Thyroid gland (tissue), 4 donors: ENCODE measurements at regions not wholly inside any gene's neighbourhood (a gene's known extent, or its start where the extent isn't known, plus 50 kb on each side); places are given as distances from the start of the nearest gene placed in this dataset.
A peak's percentile ranks its signal among the peaks of the same experiment; 100 is the strongest.

Experiments
- DNase-seq, 2 donors: peaks; one replicate each; pipeline ENCODE4 v3.0.0-alpha.2; 2019
- H3K27ac ChIP-seq, 3 donors: fragments of 200-600 bp; sonication (generic); 1 replicate in 2 of 3; 2 replicates in 1 of 3; pipeline ENCODE4 v1.5.1; 2016 to 2019; ENCODE audit warnings: mild to moderate bottlenecking in 1 of 3, moderate library complexity in 1 of 3
- H3K27me3 ChIP-seq: fragments of 200-600 bp; sonication (generic); one replicate; pipeline ENCODE4 v1.5.1; 2019
- H3K36me3 ChIP-seq, 2 donors: fragments of 200-600 bp; sonication (generic); one replicate each; pipeline ENCODE4 v1.5.1; 2016 to 2019
- H3K4me1 ChIP-seq, 2 donors: fragments of 200-600 bp; sonication (generic); one replicate each; pipeline ENCODE4 v1.5.1; 2017 to 2019
- H3K4me3 ChIP-seq, 3 donors: fragments of 200-600 bp; sonication (generic); replicated peaks in 1 of 3; 1 replicate in 2 of 3; 2 replicates in 1 of 3; pipeline ENCODE4 v1.5.1; 2016; ENCODE audit warnings: mild to moderate bottlenecking in 1 of 3
- H3K9me3 ChIP-seq: fragments of 200-600 bp; sonication (generic); one replicate; pipeline ENCODE4 v1.5.1; 2017
- CTCF ChIP-seq, 6 experiments: fragments of 200-600 bp in 3 of 6; fragments of 450-650 bp in 3 of 6; sonication (generic) in 3 of 6; IDR thresholded peaks; one replicate each; pipeline ENCODE4 v1.5.1; 2016 to 2019; ENCODE audit warnings: antibody characterized with exemption in 6 of 6, mild to moderate bottlenecking in 2 of 6, inconsistent platforms in 1 of 6, moderate library complexity in 1 of 6
- POLR2A ChIP-seq, 2 donors: fragments of 450-650 bp; IDR thresholded peaks; one replicate each; pipeline ENCODE4 v1.6.1; 2017; ENCODE audit warnings: antibody characterized with exemption in 2 of 2, mild to moderate bottlenecking in 2 of 2, moderate library complexity in 1 of 2
- WGBS, 2 donors: methylation state at CpG; one replicate each; pipeline ENCODE4 v1.1.5; 2017; 5-methylcytosine and 5-hydroxymethylcytosine counted together
- intact Hi-C: fragments of 100-400 bp; cut with DNase I; formaldehyde crosslinking; loops from one replicate; pipeline ENCODE4 v1.15.1; 2023

- Histone ChIP-seq H3K36me3 (no peaks in the 10 kb centered on the region), H3K27me3 (no peaks in the 10 kb centered on the region), H3K4me1 (peaks cover 6 to 16% of the 10 kb centered on the region in 2 donors), H3K27ac (peak overlapping the region; percentile 44 to 82 (median 77)), H3K9me3 (no peaks in the 10 kb centered on the region), H3K4me3 (no peak overlapping the region)
- intact Hi-C loops = no loop called here
- TF ChIP-seq POLR2A (IDR thresholded peaks at IDR 0.05) (peak in 1 of 2 donors; percentile 12), CTCF (IDR thresholded peaks at IDR 0.05) (no peak)
- 11 to 20% methylated on average over 3 of the region's 3 CpGs for WGBS, 2 donors
- DNase-seq = peak; percentile 59 to 61
These were observed 308.4 kb downstream of the SKIDA1 start for GRCh38 chr10:21217107-21217506.

- TF ChIP-seq POLR2A (IDR thresholded peaks at IDR 0.05) (no peak), CTCF (IDR thresholded peaks at IDR 0.05) (no peak)
- Histone ChIP-seq H3K27me3 (no peaks in the 10 kb centered on the region), H3K36me3 (no peaks in the 10 kb centered on the region), H3K4me3 (no peak overlapping the region), H3K27ac (no peak overlapping the region), H3K4me1 (peaks cover 6 to 16% of the 10 kb centered on the region in 2 donors), H3K9me3 (no peaks in the 10 kb centered on the region)
- DNase-seq = no peak
- intact Hi-C loops = no loop called here
- 98 to 99% methylated on average over 3 of the region's 3 CpGs for WGBS, 2 donors
These were observed 311.2 kb downstream of the SKIDA1 start for GRCh38 chr10:21214329-21214728.

- Histone ChIP-seq H3K4me1 (peaks cover 10 to 22% of the 10 kb centered on the region in 2 donors), H3K9me3 (no peaks in the 10 kb centered on the region), H3K27me3 (no peaks in the 10 kb centered on the region), H3K4me3 (no peak overlapping the region), H3K36me3 (no peaks in the 10 kb centered on the region), H3K27ac (no peak overlapping the region)
- DNase-seq = no peak
- TF ChIP-seq POLR2A (IDR thresholded peaks at IDR 0.05) = no peak
- TF ChIP-seq CTCF (IDR thresholded peaks at IDR 0.05) = no peak
- intact Hi-C loops = no loop called here
- WGBS, 2 donors = 87 to 88% methylated on average over 6 of the region's 6 CpGs
These were observed 312.1 kb downstream of the SKIDA1 start for GRCh38 chr10:21213381-21213780.

GRCh38 chr10:21212912-21213311 is 312.6 kb downstream of the SKIDA1 start:
- WGBS, 2 donors = 85 to 93% methylated on average over 5 of the region's 5 CpGs
- intact Hi-C loops = no loop called here
- H3K27ac ChIP-seq = no peak overlapping the region

GRCh38 chr10:21212348-21212747 is 313.1 kb downstream of the SKIDA1 start:
- DNase-seq = no peak
- Histone ChIP-seq H3K36me3 (no peaks in the 10 kb centered on the region), H3K4me3 (no peak overlapping the region), H3K4me1 (peaks cover 9 to 18% of the 10 kb centered on the region in 2 donors), H3K9me3 (no peaks in the 10 kb centered on the region), H3K27me3 (no peaks in the 10 kb centered on the region), H3K27ac (no peak overlapping the region)
- WGBS, 2 donors = 88 to 93% methylated on average over 11 of the region's 11 CpGs
- intact Hi-C loops = no loop called here
- TF ChIP-seq CTCF (IDR thresholded peaks at IDR 0.05) (no peak), POLR2A (IDR thresholded peaks at IDR 0.05) (no peak)

More at GRCh38 chr10:21212912-21213311, 312.6 kb downstream of the SKIDA1 start:
- no peaks in the 10 kb centered on the region for H3K9me3 ChIP-seq
- H3K4me3 ChIP-seq = no peak overlapping the region
- H3K27me3 ChIP-seq = no peaks in the 10 kb centered on the region
- peaks cover 13 to 24% of the 10 kb centered on the region in 2 donors for H3K4me1 ChIP-seq
- DNase-seq = no peak
- no peaks in the 10 kb centered on the region for H3K36me3 ChIP-seq
- TF ChIP-seq CTCF (IDR thresholded peaks at IDR 0.05) (no peak), POLR2A (IDR thresholded peaks at IDR 0.05) (no peak)
